Stimulated activated CD4-positive, alpha-beta T cell treated with anti-CD3 and anti-CD28 coated beads, Interleukin-4, amount 100 ng/mL, for 24 hours (primary cell): ENCODE measurements at regions not wholly inside any gene's neighbourhood (a gene's known extent, or its start where the extent isn't known, plus 50 kb on each side); places are given as distances from the start of the nearest gene placed in this dataset.
"Not testable (repeated sequence)": the region's sequence is repeated elsewhere in the genome, so short reads cannot be mapped to it uniquely, and the experiment has no call there.

Experiments used
- DNase-seq: peaks from one replicate; pipeline ENCODE4 v3.0.0-alpha.2; 2020

GRCh38 chr14:86420131-86420530, 890.2 kb downstream of the FLRT2 start:
- DNase-seq = no peak

- no peak for DNase-seq
Measured at GRCh38 chr14:86414146-86414545, 884.2 kb downstream of the FLRT2 start.

GRCh38 chr14:86404989-86405649, 875.2 kb downstream of the FLRT2 start:
- DNase-seq = no peak

- no peak for DNase-seq
Measured at GRCh38 chr14:86404425-86404824, 874.5 kb downstream of the FLRT2 start.

- DNase-seq = no peak
Measured at GRCh38 chr14:86402545-86402944, 872.6 kb downstream of the FLRT2 start.

- DNase-seq = no peak
Measured at GRCh38 chr14:86391085-86391484, 861.1 kb downstream of the FLRT2 start.

GRCh38 chr14:86388216-86388615, 858.3 kb downstream of the FLRT2 start:
- DNase-seq = no peak

- no peak for DNase-seq
Measured at GRCh38 chr14:86373886-86374285, 843.9 kb downstream of the FLRT2 start.

- DNase-seq = no peak
Measured at GRCh38 chr14:86372402-86372801, 842.5 kb downstream of the FLRT2 start.

GRCh38 chr14:86364634-86365033, 834.7 kb downstream of the FLRT2 start:
- no peak for DNase-seq

- no peak for DNase-seq
Measured at GRCh38 chr14:86363576-86363975, 833.6 kb downstream of the FLRT2 start.

GRCh38 chr14:86363047-86363446, 833.1 kb downstream of the FLRT2 start:
- no peak for DNase-seq

GRCh38 chr14:86357876-86358275, 827.9 kb downstream of the FLRT2 start:
- no peak for DNase-seq

- no peak for DNase-seq
Measured at GRCh38 chr14:86357119-86357518, 827.2 kb downstream of the FLRT2 start.

- DNase-seq = no peak
Measured at GRCh38 chr14:86346818-86347384, 817.0 kb downstream of the FLRT2 start.

- DNase-seq = no peak
Measured at GRCh38 chr14:86334355-86334754, 804.4 kb downstream of the FLRT2 start.

- DNase-seq = no peak
Measured at GRCh38 chr14:86333493-86333892, 803.5 kb downstream of the FLRT2 start.

GRCh38 chr14:86331341-86331740, 801.4 kb downstream of the FLRT2 start:
- DNase-seq = no peak

- no peak for DNase-seq
Measured at GRCh38 chr14:86321151-86321550, 791.2 kb downstream of the FLRT2 start.

- DNase-seq = not testable (repeated sequence)
Measured at GRCh38 chr14:86312154-86312665, 782.3 kb downstream of the FLRT2 start.

- no peak for DNase-seq
Measured at GRCh38 chr14:86311151-86311550, 781.2 kb downstream of the FLRT2 start.

- DNase-seq = no peak
Measured at GRCh38 chr14:86310611-86311010, 780.7 kb downstream of the FLRT2 start.

- no peak for DNase-seq
Measured at GRCh38 chr14:86310148-86310547, 780.2 kb downstream of the FLRT2 start.

GRCh38 chr14:86305058-86305457, 775.1 kb downstream of the FLRT2 start:
- DNase-seq = no peak

GRCh38 chr14:86299994-86300393, 770.0 kb downstream of the FLRT2 start:
- DNase-seq = no peak
